ENCODE measurements at regions not wholly inside any gene's neighbourhood (a gene's known extent, or its start where the extent isn't known, plus 50 kb on each side); places are given as distances from the start of the nearest gene placed in this dataset.

DNA sequence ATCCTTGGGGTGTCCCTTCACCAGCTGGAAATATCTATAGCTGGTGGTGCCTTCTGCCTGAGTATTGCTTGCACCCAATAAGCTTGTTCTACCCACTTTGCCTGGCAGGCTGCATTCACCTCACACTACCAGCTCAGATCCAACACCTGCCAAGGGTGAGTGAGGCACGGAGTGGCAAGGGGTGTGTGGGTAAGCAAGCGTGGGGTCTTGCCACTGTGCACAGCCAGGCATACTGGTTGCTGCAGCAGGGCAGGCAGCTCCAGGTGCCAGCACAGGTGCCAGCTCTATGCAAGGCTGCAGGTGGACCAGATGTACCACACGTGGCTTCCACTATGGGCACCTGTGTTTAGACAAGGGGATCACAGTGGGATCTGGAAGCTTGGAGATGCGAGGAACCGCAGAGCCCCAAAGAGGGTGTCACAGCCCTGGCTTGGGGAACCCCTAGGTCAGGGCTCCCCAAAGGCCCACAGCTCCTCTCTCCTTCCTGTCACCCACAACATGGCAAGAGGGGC is 167.7 kb upstream of the MRPS30 start:
- peak; percentile 28 for DNase-seq (ENCODE audit: low spot score)
- Histone ChIP-seq H3K27me3 (ENCODE audit: insufficient read depth, poor library complexity, severe bottlenecking) (no peaks in the 10 kb centered on the region), H3K4me1 (ENCODE audit: insufficient read depth, poor library complexity, severe bottlenecking) (no peaks in the 10 kb centered on the region), H3K9me3 (ENCODE audit: severe bottlenecking) (no peaks in the 10 kb centered on the region), H3K4me3 (ENCODE audit: severe bottlenecking) (no peak overlapping the region), H3K36me3 (ENCODE audit: low read depth) (no peaks in the 10 kb centered on the region), H3K27ac (ENCODE audit: poor library complexity, severe bottlenecking) (no peak overlapping the region)
- no peak for ATAC-seq (ENCODE audit: low read depth)
- TF ChIP-seq, protein P1, sequence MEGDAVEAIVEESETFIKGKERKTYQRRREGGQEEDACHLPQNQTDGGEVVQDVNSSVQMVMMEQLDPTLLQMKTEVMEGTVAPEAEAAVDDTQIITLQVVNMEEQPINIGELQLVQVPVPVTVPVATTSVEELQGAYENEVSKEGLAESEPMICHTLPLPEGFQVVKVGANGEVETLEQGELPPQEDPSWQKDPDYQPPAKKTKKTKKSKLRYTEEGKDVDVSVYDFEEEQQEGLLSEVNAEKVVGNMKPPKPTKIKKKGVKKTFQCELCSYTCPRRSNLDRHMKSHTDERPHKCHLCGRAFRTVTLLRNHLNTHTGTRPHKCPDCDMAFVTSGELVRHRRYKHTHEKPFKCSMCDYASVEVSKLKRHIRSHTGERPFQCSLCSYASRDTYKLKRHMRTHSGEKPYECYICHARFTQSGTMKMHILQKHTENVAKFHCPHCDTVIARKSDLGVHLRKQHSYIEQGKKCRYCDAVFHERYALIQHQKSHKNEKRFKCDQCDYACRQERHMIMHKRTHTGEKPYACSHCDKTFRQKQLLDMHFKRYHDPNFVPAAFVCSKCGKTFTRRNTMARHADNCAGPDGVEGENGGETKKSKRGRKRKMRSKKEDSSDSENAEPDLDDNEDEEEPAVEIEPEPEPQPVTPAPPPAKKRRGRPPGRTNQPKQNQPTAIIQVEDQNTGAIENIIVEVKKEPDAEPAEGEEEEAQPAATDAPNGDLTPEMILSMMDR (IDR thresholded peaks at IDR 0.05; ENCODE audit: poor library complexity, severe bottlenecking) = no peak

DNA sequence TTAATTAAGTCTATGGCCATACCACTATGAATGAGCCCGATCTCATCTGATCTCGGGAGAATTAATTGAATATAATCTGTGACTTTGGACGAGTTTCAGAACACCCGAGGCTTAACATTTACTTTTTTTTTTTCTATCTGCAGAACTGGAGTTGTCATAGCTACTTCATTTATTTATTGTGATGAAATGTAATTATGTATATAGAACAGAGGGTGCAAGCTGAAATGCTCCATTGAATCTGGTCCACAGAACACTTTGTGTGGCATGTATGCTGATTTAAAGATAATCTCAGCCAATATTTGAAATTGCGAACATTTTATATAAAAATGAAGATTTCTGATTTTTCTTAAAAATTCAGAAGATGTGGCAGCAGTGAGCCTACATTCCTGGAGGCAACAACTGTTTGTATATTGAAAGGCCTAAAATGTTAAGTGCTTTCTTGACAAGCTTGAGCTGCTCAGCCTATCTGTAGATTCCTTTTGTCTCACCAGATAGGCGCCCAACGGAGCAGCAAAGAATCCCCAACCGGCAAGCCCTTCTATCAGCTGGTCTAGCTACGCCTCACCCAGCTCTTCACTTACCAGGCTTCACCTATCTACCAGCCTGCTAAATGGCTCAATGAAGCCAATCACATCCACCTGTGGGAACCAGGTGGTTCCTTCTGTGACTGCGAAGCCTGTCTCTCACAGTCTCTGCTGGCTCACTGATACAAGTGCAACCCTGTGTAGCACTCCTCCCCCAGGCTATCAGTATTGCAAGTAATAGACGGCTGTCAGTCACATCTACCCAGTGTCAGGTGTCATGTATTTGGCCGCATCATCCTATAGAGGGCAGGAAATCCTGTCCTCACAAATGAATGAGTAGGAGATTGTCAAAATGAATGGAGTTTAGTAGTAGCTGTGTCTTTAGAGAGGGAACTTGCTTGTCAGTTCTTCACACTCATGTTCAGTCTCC is 170.6 kb upstream of the MRPS30 start:
- Histone ChIP-seq H3K4me1 (ENCODE audit: insufficient read depth, poor library complexity, severe bottlenecking) (no peaks in the 10 kb centered on the region), H3K27me3 (ENCODE audit: insufficient read depth, poor library complexity, severe bottlenecking) (no peaks in the 10 kb centered on the region), H3K4me3 (ENCODE audit: severe bottlenecking) (no peak overlapping the region), H3K36me3 (ENCODE audit: low read depth) (no peaks in the 10 kb centered on the region), H3K9me3 (ENCODE audit: severe bottlenecking) (no peaks in the 10 kb centered on the region), H3K27ac (ENCODE audit: poor library complexity, severe bottlenecking) (no peak overlapping the region)
- DNase-seq (ENCODE audit: low spot score) = no peak
- TF ChIP-seq, protein P1 (IDR thresholded peaks at IDR 0.05; ENCODE audit: poor library complexity, severe bottlenecking) = peak; percentile 5
- peak; percentile 61 for ATAC-seq (ENCODE audit: low read depth)

DNA sequence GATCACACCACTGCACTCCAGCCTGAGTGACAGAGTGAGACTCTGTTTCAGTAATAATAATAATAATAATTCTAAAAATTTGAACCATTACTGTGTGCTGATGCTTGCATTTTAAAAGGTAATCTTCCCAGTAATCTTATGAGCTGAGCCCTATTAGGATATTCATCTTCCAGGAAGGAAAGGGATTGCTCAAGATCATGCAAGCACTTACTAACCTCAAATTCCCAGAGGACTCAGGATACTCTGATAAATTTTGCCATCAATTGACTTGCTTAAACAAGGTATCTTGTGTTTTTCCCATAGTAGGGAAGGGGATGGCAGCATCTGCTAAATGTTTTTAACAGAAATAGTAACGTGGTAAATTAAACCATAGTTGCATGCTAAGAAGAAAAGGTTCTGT is 176.4 kb upstream of the MRPS30 start:
- DNase-seq (ENCODE audit: low spot score) (no peak), ATAC-seq (ENCODE audit: low read depth) (no peak)
- TF ChIP-seq, protein P1 (IDR thresholded peaks at IDR 0.05; ENCODE audit: poor library complexity, severe bottlenecking) = no peak
- Histone ChIP-seq H3K27me3 (ENCODE audit: insufficient read depth, poor library complexity, severe bottlenecking) (no peaks in the 10 kb centered on the region), H3K36me3 (ENCODE audit: low read depth) (no peaks in the 10 kb centered on the region), H3K27ac (ENCODE audit: poor library complexity, severe bottlenecking) (no peak overlapping the region), H3K4me3 (ENCODE audit: severe bottlenecking) (no peak overlapping the region), H3K9me3 (ENCODE audit: severe bottlenecking) (no peaks in the 10 kb centered on the region), H3K4me1 (ENCODE audit: insufficient read depth, poor library complexity, severe bottlenecking) (no peaks in the 10 kb centered on the region)

DNA sequence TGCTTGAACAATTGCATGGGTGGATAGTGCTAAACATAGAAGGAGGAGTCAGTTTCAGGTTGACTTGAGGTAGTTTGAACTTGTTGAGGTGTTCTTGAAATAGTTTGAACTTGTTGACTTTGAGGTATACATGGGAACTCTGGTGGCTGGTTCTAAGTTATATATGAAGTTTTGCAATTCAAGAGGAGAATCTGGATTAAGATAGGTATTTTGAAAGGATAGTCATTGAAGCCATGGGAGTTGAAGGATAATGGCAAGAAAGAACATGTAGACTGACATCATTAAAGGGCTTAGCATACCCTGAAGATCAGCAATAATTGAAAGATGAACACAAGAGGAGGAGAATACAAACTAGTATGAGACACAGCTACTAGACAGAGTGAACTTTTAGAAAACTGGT is 181.9 kb upstream of the MRPS30 start:
- Histone ChIP-seq H3K27me3 (ENCODE audit: insufficient read depth, poor library complexity, severe bottlenecking) (no peaks in the 10 kb centered on the region), H3K9me3 (ENCODE audit: severe bottlenecking) (no peaks in the 10 kb centered on the region), H3K4me1 (ENCODE audit: insufficient read depth, poor library complexity, severe bottlenecking) (no peaks in the 10 kb centered on the region), H3K27ac (ENCODE audit: poor library complexity, severe bottlenecking) (no peak overlapping the region), H3K4me3 (ENCODE audit: severe bottlenecking) (no peak overlapping the region), H3K36me3 (ENCODE audit: low read depth) (no peaks in the 10 kb centered on the region)
- DNase-seq (ENCODE audit: low spot score) (no peak), ATAC-seq (ENCODE audit: low read depth) (no peak)
- TF ChIP-seq, protein P1 (IDR thresholded peaks at IDR 0.05; ENCODE audit: poor library complexity, severe bottlenecking) = no peak

DNA sequence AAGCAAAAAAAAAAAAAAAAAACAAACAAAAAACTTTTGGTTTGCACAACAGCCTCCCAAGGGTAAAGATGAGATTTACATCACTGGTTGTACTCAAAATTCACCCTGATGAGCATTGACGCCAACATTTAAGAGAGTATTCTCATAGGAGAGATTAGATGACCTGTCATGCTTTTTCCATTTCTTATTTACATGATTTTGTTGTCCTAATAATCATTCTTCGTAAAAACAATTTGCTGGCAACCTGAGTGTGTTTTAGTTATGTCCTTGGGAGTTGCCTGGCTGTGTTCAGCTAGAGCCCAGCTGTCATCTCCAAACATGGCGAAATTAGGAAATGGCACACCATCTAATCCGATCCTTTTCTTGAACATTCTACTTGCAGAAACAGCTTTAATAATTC is 186.4 kb upstream of the MRPS30 start:
- no peak for ATAC-seq (ENCODE audit: low read depth)
- no peak for DNase-seq (ENCODE audit: low spot score)
- Histone ChIP-seq H3K36me3 (ENCODE audit: low read depth) (no peaks in the 10 kb centered on the region), H3K27ac (ENCODE audit: poor library complexity, severe bottlenecking) (no peak overlapping the region), H3K4me1 (ENCODE audit: insufficient read depth, poor library complexity, severe bottlenecking) (peaks cover 21% of the 10 kb centered on the region), H3K9me3 (ENCODE audit: severe bottlenecking) (no peaks in the 10 kb centered on the region), H3K27me3 (ENCODE audit: insufficient read depth, poor library complexity, severe bottlenecking) (no peaks in the 10 kb centered on the region), H3K4me3 (ENCODE audit: severe bottlenecking) (no peak overlapping the region)
- TF ChIP-seq, protein P1 (IDR thresholded peaks at IDR 0.05; ENCODE audit: poor library complexity, severe bottlenecking) = no peak
